Upper lobe of left lung (tissue), 4 donors: ENCODE measurements at regions not wholly inside any gene's neighbourhood (a gene's known extent, or its start where the extent isn't known, plus 50 kb on each side); places are given as distances from the start of the nearest gene placed in this dataset.
"Not testable (repeated sequence)": the region's sequence is repeated elsewhere in the genome, so short reads cannot be mapped to it uniquely, and the experiment has no call there.

Source experiments
- EP300 ChIP-seq, 4 donors: sonication (generic); formaldehyde crosslinking; IDR thresholded peaks; one replicate each; pipeline ENCODE4 v1.5.1; 2017; ENCODE audit warnings: antibody characterized with exemption in 4 of 4, control low read depth in 2 of 4
- POLR2A ChIP-seq, 4 donors: fragments of 450-650 bp; IDR thresholded peaks; one replicate each; pipeline ENCODE4 v1.5.1; 2016 to 2017; ENCODE audit warnings: antibody characterized with exemption in 4 of 4, mild to moderate bottlenecking in 2 of 4
- POLR2AphosphoS5 ChIP-seq, 2 donors: sonication (generic); formaldehyde crosslinking; IDR thresholded peaks; one replicate each; pipeline ENCODE4 v1.5.1; 2017; ENCODE audit warnings: antibody characterized with exemption in 2 of 2
- TF ChIP-seq, protein P1 (sequence below), 6 experiments: fragments of 450-650 bp in 4 of 6; fragments of 200-600 bp in 2 of 6; sonication (generic) in 2 of 6; IDR thresholded peaks; one replicate each; pipeline ENCODE4 v1.5.1; 2016 to 2019; ENCODE audit warnings: antibody characterized with exemption in 6 of 6

DNA sequence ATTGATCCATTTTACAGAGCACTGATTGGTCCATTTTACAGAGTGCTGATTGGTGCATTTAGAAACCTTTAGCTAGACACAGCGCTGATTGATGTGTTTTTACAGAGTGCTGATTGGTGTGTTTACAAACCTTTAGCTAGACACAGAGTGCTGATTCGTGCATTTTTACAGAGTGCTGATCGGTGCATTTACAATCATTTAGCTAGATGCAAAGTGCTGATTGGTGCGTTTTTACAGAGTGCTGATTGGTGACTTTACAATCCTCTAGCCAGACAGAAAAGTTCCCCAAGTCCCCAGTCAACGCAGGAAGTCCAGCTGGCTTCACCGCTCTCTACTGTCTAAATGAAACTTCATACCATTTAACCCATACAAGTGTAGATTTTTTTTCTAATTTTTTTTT lies 228.5 kb upstream of the FIGN start:
- not testable (repeated sequence) for TF ChIP-seq POLR2AphosphoS5, POLR2A, EP300 (IDR thresholded peaks at IDR 0.05)
- TF ChIP-seq, protein P1, sequence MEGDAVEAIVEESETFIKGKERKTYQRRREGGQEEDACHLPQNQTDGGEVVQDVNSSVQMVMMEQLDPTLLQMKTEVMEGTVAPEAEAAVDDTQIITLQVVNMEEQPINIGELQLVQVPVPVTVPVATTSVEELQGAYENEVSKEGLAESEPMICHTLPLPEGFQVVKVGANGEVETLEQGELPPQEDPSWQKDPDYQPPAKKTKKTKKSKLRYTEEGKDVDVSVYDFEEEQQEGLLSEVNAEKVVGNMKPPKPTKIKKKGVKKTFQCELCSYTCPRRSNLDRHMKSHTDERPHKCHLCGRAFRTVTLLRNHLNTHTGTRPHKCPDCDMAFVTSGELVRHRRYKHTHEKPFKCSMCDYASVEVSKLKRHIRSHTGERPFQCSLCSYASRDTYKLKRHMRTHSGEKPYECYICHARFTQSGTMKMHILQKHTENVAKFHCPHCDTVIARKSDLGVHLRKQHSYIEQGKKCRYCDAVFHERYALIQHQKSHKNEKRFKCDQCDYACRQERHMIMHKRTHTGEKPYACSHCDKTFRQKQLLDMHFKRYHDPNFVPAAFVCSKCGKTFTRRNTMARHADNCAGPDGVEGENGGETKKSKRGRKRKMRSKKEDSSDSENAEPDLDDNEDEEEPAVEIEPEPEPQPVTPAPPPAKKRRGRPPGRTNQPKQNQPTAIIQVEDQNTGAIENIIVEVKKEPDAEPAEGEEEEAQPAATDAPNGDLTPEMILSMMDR (IDR thresholded peaks at IDR 0.05) = not testable (repeated sequence)
